ENCODE measurements at regions not wholly inside any gene's neighbourhood (a gene's known extent, or its start where the extent isn't known, plus 50 kb on each side); places are given as distances from the start of the nearest gene placed in this dataset.

DNA sequence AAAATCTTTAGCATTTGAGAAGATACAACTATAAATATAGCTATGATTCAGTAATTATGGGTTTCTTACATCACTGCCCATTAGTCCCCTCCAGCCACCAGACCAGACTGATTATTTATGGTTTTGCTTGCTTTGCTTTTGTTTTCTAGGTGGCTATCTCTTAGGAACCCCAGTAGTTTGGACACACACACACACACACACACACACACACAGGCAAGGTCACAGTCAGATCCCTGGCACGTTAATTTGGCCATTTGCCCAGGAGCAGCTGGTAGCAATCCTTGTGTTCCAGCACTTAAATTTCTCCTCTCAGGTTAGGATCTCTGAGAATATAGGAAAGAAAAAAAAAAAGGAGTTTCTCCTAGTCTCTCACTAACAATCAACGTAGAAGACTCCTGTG, 90.2 kb upstream of the RESF1 start:
- DNase-seq (ENCODE audit: extremely low read depth, low read depth, low spot score): peak; percentile 52

DNA sequence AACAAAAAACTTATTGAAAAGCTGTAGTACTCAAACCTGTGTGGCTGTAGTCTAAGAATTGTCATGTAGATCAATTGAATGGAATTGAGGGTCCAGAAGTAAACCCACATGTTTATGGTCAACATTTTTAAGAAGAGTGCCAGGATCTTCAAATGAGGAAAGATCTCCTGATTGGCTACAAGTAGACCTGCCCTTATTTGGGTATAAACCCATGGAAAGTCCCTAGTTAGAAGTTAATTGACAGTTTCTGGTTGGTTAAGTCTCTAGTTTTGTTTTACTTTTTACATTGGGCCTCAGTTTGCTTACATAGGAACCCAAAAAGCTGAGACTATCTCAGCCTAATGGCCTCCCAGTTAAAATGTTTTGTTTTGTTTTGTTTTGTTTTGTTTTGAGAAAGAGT, 91.9 kb upstream of the RESF1 start:
- no peak for DNase-seq (ENCODE audit: extremely low read depth, low read depth, low spot score)

GRCh38 chr12:31866523-31866922, 92.7 kb upstream of the RESF1 start:
- DNase-seq (ENCODE audit: extremely low read depth, low read depth, low spot score): no peak

DNA sequence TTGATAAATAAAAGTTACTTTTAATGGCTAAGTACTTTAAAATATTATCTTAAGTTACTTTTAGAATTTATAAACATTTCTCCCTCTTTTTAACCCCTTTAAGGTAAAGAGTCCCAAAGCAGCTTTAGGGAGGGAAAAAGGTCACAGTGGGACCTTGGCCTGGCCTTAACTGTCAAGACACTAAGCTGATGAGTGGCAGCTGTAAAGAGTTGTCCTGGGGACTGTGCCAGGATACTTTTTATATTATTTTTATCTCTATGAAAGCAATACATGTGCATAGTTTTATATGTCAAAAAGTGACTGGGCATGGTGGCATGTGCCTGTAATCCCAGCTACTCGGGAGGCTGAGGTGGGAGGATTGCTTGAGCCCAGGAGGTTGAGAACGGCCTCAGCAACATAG, 94.2 kb upstream of the RESF1 start:
- no peak for DNase-seq (ENCODE audit: extremely low read depth, low read depth, low spot score)

DNA sequence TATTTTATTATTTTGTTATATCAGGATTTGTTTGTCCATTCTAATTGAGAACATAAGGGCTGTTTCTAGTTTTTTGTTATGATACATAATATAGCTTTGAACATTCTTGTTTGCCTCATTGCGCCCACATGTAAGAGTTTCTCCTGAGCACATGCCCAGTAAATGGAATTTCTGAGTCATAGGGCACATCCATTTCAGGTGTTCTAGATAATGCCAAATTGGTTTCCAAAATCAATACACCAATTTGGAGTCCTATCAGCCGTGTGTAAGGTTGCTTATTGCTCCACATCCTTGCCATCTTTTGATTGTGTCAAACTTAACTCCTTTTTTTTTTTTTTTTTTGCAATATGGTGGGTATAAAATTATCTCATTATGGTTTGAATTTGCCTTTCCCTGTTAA, 97.9 kb upstream of the RESF1 start:
- no peak for DNase-seq (ENCODE audit: extremely low read depth, low read depth, low spot score)

DNA sequence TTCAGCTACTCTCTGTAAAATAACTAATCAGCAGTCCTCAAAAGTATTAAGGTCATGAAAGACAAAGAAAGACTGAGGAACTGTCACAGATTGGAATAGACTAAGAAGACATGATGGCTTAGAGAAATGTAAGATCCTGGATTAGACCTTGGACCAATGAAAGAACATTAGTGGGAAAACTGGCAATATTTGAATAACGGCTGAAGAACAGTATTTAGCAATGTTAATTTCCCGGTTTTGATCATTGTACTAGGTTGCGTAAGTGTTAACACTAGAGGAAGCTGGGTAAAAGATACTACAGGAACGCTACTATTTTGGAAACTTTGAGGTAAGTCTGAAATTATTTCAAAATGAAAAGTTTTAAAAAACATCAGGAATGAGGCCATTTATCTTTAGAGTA, 98.8 kb upstream of the RESF1 start:
- no peak for DNase-seq (ENCODE audit: extremely low read depth, low read depth, low spot score)

DNA sequence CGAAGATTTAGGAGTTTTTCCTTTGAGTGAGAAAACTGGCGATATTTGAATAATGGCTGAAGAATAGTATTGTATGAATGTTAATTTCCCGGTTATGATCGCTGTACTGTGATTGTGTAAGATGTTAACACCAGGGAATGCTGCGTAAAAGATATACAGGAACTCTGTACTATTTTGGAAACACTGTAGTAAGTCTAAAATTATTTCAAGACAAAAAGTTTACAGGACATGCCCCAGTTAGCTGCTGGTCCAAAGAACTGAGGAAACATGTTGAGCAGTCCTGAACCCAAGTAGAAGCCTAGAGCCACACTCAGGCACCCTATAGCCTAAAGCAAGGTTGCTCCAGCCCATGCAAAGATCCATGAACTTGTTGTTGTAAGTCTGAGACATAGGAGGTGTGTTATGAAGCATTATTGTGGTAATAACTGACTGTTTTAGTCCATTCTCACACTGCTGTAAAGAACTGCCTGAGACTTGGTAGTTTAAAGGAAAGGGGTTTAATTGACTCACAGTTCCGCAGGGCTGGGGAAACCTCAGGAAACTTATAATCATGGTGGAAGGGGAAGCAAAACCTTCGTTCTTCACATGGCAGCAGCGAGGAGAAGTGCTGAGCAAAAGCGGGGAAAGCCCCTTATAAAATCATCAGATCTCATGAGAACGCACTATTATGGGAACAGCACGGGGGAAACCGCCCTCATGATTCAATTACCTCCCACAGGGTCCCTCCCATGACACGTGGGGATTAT, 99.8 kb upstream of the RESF1 start:
- no peak for DNase-seq (ENCODE audit: extremely low read depth, low read depth, low spot score)

- DNase-seq (ENCODE audit: extremely low read depth, low read depth, low spot score): no peak
These were observed 103.8 kb upstream of the RESF1 start for GRCh38 chr12:31855427-31855826.

- DNase-seq (ENCODE audit: extremely low read depth, low read depth, low spot score): no peak
These were observed 105.2 kb upstream of the RESF1 start for GRCh38 chr12:31853977-31854376.

GRCh38 chr12:31853520-31853919, 105.7 kb upstream of the RESF1 start:
- no peak for DNase-seq (ENCODE audit: extremely low read depth, low read depth, low spot score)

DNA sequence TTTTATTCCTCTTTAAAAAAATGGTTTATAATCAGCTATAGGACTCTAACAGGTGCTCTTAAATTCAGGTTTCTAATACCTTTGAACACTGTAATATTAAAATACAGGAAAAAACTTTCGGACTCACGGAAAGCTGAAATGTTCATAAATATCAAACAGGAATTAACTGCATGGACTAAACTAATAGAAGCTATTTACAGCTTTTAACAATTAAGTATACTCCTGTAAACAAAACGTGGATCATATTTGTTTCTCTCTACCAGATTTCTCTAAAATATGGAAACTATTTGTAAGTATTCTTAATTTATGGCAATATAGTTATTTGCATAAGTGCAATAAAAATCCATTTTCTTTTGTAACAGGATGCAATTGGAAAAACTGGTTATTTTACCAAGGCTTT, 108.9 kb upstream of the RESF1 start:
- DNase-seq (ENCODE audit: extremely low read depth, low read depth, low spot score): no peak

- DNase-seq (ENCODE audit: extremely low read depth, low read depth, low spot score): no peak
These were observed 110.0 kb upstream of the RESF1 start for GRCh38 chr12:31849090-31849687.

GRCh38 chr12:31846405-31846804, 112.8 kb upstream of the RESF1 start:
- DNase-seq (ENCODE audit: extremely low read depth, low read depth, low spot score): no peak

- DNase-seq (ENCODE audit: extremely low read depth, low read depth, low spot score): no peak
These were observed 113.4 kb upstream of the RESF1 start for GRCh38 chr12:31845613-31846322.

- DNase-seq (ENCODE audit: extremely low read depth, low read depth, low spot score): no peak
These were observed 114.7 kb upstream of the AMN1 start for GRCh38 chr12:31843398-31844095.

DNA sequence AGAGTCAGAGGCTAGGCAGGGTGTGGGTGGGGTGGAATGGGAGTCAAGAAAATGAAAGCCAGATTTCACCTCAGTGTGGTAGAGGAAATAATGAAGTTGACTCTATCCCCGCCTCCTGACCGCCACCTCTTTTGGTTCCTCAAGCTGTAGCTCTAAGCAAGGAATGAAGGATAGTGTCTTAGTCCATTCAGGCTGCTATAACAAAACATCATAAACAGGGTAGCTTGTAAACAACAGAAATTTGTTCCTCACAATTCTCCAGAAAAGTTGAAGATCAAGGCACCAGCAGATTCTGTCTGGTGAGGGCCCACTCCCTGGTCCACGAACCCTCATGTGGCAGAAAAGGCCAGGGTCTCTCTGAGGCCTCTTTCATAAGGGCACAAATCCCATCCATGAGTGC, 109.1 kb upstream of the AMN1 start:
- no peak for DNase-seq (ENCODE audit: extremely low read depth, low read depth, low spot score)

GRCh38 chr12:31835276-31835882, 106.6 kb upstream of the AMN1 start:
- DNase-seq (ENCODE audit: extremely low read depth, low read depth, low spot score): no peak

DNA sequence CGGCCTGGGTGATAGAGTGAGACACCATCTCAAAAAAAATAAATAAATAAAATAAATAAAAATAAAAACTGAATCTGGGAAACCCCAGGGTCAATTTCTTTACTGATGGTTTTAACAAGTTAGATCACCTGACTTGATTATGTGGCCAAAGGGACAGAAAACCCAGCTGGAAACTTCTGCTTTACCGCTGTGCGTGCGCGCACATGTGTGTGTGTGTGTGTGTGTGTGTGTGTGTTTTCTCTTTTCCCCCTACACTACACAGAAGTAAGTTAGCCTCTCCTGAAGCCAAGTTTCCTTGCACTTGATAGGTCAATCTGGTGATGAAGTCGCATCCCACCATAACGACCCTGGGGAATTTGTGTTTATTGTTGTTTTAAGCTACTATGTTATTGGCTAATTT, 105.3 kb upstream of the AMN1 start:
- no peak for DNase-seq (ENCODE audit: extremely low read depth, low read depth, low spot score)

- DNase-seq (ENCODE audit: extremely low read depth, low read depth, low spot score): no peak
These were observed 104.2 kb upstream of the AMN1 start for GRCh38 chr12:31832740-31833729.

GRCh38 chr12:31828071-31828470, 99.2 kb upstream of the AMN1 start:
- DNase-seq (ENCODE audit: extremely low read depth, low read depth, low spot score): no peak

Data from glomerular endothelial cell (primary cell).